ENCODE measurements at regions not wholly inside any gene's neighbourhood (a gene's known extent, or its start where the extent isn't known, plus 50 kb on each side); places are given as distances from the start of the nearest gene placed in this dataset.

DNA sequence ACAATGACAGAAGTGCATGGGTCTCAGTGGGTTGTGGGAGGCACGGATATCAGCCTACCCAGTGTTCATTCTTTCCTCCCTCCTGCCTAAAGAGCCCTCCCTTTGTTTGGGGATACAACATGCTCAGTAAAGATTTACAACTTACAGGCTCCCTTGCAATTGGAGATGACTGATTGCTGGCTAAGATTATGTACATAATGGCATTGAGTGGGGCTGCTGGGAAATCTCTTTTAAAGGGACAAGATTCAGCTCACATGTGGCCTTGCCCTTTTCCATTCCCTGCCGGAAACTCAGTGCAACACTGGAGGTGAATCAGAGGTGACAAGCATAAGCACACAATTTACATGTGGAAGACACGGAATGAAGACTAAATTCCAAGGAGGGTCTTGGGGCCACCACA lies 83.7 kb upstream of the CHRM3 start:
- TF ChIP-seq, protein P1, sequence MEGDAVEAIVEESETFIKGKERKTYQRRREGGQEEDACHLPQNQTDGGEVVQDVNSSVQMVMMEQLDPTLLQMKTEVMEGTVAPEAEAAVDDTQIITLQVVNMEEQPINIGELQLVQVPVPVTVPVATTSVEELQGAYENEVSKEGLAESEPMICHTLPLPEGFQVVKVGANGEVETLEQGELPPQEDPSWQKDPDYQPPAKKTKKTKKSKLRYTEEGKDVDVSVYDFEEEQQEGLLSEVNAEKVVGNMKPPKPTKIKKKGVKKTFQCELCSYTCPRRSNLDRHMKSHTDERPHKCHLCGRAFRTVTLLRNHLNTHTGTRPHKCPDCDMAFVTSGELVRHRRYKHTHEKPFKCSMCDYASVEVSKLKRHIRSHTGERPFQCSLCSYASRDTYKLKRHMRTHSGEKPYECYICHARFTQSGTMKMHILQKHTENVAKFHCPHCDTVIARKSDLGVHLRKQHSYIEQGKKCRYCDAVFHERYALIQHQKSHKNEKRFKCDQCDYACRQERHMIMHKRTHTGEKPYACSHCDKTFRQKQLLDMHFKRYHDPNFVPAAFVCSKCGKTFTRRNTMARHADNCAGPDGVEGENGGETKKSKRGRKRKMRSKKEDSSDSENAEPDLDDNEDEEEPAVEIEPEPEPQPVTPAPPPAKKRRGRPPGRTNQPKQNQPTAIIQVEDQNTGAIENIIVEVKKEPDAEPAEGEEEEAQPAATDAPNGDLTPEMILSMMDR (IDR thresholded peaks at IDR 0.05), result no peak
- no peak for TF ChIP-seq POLR2A (IDR thresholded peaks at IDR 0.05)
